PFSK-1 (cell line): ENCODE measurements at regions not wholly inside any gene's neighbourhood (a gene's known extent, or its start where the extent isn't known, plus 50 kb on each side); places are given as distances from the start of the nearest gene placed in this dataset.

Experiments used
- FOXP2 ChIP-seq: optimal IDR thresholded peaks from 2 replicates; pipeline ENCODE3; 2011; ENCODE audit warnings: borderline replicate concordance, control low read depth, inconsistent platforms; ENCODE audit not compliant: insufficient read depth; ENCODE audit errors: extremely low read length, extremely low read depth
- POLR2AphosphoS5 ChIP-seq: IDR thresholded peaks from 2 replicates; pipeline ENCODE4 v1.6.1; 2012; ENCODE audit warnings: low read depth, mild to moderate bottlenecking, control low read depth, low read length, moderate library complexity
- REST ChIP-seq, 2 experiments: IDR thresholded peaks; 2 replicates each; pipeline versions ENCODE4 v1.6.1 to v1.8.0; 2011 to 2012; ENCODE audit warnings: low read depth in 2 of 2, low read length in 2 of 2, control low read depth in 1 of 2, inconsistent platforms in 1 of 2, mild to moderate bottlenecking in 1 of 2, moderate library complexity in 1 of 2; ENCODE audit not compliant: insufficient read depth in 1 of 2
- SIN3A ChIP-seq: IDR thresholded peaks from 2 replicates; pipeline ENCODE4 v1.6.1; 2012; ENCODE audit warnings: mild to moderate bottlenecking, low read length, moderate library complexity, borderline replicate concordance; ENCODE audit not compliant: insufficient read depth
- TAF1 ChIP-seq: IDR thresholded peaks from 2 replicates; pipeline ENCODE4 v1.6.1; 2012; ENCODE audit warnings: low read length, control low read depth, borderline replicate concordance; ENCODE audit not compliant: insufficient read depth

- no peak for TF ChIP-seq TAF1
- no peak for TF ChIP-seq POLR2AphosphoS5
- TF ChIP-seq FOXP2, result no peak
- no peak for TF ChIP-seq REST (IDR thresholded peaks at IDR 0.05; ENCODE audit: insufficient read depth in 1 of 2, low read depth in 2 of 2, low read length in 2 of 2)
- TF ChIP-seq SIN3A, result no peak
Measured at GRCh38 chr11:80317612-80318011, 876.8 kb upstream of the TENM4 start.

GRCh38 chr11:80315200-80315599, 874.4 kb upstream of the TENM4 start:
- no peak for TF ChIP-seq REST (IDR thresholded peaks at IDR 0.05; ENCODE audit: insufficient read depth in 1 of 2, low read depth in 2 of 2, low read length in 2 of 2)
- TF ChIP-seq SIN3A, result no peak
- TF ChIP-seq POLR2AphosphoS5, result no peak
- no peak for TF ChIP-seq FOXP2
- TF ChIP-seq TAF1, result no peak

GRCh38 chr11:80309301-80309700, 868.5 kb upstream of the TENM4 start:
- TF ChIP-seq TAF1, result no peak
- TF ChIP-seq REST (IDR thresholded peaks at IDR 0.05; ENCODE audit: insufficient read depth in 1 of 2, low read depth in 2 of 2, low read length in 2 of 2), result no peak
- TF ChIP-seq POLR2AphosphoS5, result no peak
- TF ChIP-seq FOXP2, result no peak
- TF ChIP-seq SIN3A, result no peak

GRCh38 chr11:80307676-80308075, 866.8 kb upstream of the TENM4 start:
- no peak for TF ChIP-seq POLR2AphosphoS5
- TF ChIP-seq FOXP2, result no peak
- no peak for TF ChIP-seq REST (IDR thresholded peaks at IDR 0.05; ENCODE audit: insufficient read depth in 1 of 2, low read depth in 2 of 2, low read length in 2 of 2)
- no peak for TF ChIP-seq TAF1
- no peak for TF ChIP-seq SIN3A

- no peak for TF ChIP-seq SIN3A
- TF ChIP-seq FOXP2, result no peak
- no peak for TF ChIP-seq REST (IDR thresholded peaks at IDR 0.05; ENCODE audit: insufficient read depth in 1 of 2, low read depth in 2 of 2, low read length in 2 of 2)
- TF ChIP-seq POLR2AphosphoS5, result no peak
- TF ChIP-seq TAF1, result no peak
Measured at GRCh38 chr11:80297858-80298632, 857.2 kb upstream of the TENM4 start.
